ENCODE measurements at regions not wholly inside any gene's neighbourhood (a gene's known extent, or its start where the extent isn't known, plus 50 kb on each side); places are given as distances from the start of the nearest gene placed in this dataset.

GRCh38 chr5:6195711-6196358 is 182.5 kb downstream of the MED10 start:
- no peak for TF ChIP-seq CTCF (IDR thresholded peaks at IDR 0.05; ENCODE audit: extremely low read depth, missing control alignments)
- no peak for DNase-seq (ENCODE audit: low spot score)

DNA sequence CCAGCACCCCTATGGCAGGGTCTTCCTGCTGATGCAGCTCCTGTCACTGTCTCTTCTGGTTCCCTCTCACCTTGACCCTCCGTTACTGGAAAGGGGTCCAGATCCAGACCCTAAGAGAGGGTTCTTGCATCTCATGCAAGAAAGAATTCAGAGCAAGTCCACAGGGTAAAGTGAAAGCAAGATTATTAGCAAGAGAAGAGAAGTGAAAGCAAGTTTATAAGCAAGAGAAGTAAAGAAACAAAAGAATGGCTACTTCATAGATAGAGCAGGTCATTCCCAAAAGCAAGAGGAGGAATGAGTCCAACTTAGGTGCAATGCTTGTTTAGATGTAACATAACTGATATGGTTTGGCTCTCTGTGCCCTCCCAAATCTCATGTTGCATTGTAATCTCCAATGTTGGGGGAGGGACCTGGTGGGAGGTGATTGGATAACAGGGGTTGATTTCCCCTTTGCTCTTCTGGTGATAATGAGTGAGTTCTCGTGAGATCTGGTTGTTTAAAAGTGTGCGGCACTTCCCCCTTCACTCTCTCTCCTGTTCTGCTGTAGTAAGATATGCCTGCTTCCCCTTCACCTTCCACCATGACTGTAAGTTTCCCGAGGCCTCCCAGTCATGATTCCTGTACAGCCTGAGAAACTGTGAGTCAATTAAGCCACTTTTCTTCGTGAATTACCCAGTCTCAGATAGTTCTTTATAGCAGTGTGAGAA is 183.3 kb downstream of the MED10 start:
- DNase-seq (ENCODE audit: low spot score): no peak
- no peak for TF ChIP-seq CTCF (IDR thresholded peaks at IDR 0.05; ENCODE audit: extremely low read depth, missing control alignments)

- DNase-seq (ENCODE audit: low spot score): no peak
Observed at GRCh38 chr5:6194261-6194875, 184.0 kb downstream of the MED10 start.

DNA sequence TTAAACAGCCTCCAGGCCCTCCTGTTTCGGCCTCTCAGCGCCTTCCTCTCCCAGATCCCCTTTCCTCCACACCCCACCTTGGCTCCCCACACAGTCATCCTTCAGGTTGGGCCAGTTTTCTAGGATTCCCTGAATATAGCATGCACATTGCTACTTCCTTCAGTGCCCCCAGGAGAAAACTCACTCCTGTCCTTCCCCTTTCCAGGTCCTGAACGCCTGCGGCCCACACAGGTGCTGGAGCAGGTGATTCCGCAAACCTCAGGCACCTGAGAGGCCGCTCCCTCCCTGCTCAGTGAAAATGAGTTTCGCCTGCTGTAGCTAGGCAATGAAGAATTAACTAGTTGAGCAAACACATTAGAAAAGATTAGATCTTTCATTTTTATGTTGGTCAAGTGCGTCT is 185.0 kb downstream of the MED10 start:
- no peak for DNase-seq (ENCODE audit: low spot score)
- TF ChIP-seq CTCF (IDR thresholded peaks at IDR 0.05; ENCODE audit: extremely low read depth, missing control alignments): no peak

More at GRCh38 chr5:6194261-6194875, 184.0 kb downstream of the MED10 start:
- no peak for TF ChIP-seq CTCF (IDR thresholded peaks at IDR 0.05; ENCODE audit: extremely low read depth, missing control alignments)

DNA sequence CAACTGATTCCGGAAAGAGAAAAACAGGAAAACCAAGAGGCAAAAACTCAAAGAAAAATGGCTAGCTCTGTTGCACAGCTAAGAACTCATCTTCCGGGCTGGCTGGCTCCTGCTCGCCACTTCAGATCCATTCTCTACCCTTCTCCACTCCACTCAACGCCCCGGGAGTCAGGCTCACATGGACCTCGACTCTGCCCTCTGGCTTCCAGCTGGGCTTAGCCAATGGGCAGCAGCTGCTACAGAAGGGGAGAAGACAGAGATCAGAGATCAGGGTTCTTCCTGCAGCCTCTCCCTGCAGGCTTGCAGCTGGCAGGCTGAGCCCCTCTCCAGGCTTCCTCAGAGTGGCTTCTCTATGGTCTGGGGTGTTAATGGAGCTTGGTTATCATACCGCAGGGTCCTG is 187.5 kb downstream of the MED10 start:
- no peak for DNase-seq (ENCODE audit: low spot score)
- no peak for TF ChIP-seq CTCF (IDR thresholded peaks at IDR 0.05; ENCODE audit: extremely low read depth, missing control alignments)

- TF ChIP-seq CTCF (IDR thresholded peaks at IDR 0.05; ENCODE audit: extremely low read depth, missing control alignments): no peak
- DNase-seq (ENCODE audit: low spot score): no peak
Observed at GRCh38 chr5:6188976-6189375, 189.4 kb downstream of the MED10 start.

DNA sequence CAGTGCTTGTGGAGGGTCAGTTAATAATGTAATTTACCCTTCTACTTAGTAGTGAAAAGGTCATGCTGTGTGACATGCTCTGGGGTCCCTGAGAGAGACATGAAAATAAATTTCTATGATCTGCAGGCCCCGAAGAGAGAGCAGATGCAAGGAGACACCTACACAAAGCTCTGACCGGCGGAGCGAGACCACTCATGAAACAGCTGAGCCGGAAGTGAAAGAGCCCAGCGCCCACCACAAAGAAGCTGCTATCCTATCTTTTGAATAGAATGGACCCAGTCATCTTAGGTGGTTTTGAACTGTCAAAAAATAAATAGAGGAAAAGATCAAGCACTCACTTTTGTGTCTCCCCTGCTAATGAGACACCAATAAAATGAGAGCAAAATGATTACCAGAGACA is 190.0 kb downstream of the MED10 start:
- DNase-seq (ENCODE audit: low spot score): peak; percentile 76
- no peak for TF ChIP-seq CTCF (IDR thresholded peaks at IDR 0.05; ENCODE audit: extremely low read depth, missing control alignments)
